ENCODE measurements at regions not wholly inside any gene's neighbourhood (a gene's known extent, or its start where the extent isn't known, plus 50 kb on each side); places are given as distances from the start of the nearest gene placed in this dataset.

DNA sequence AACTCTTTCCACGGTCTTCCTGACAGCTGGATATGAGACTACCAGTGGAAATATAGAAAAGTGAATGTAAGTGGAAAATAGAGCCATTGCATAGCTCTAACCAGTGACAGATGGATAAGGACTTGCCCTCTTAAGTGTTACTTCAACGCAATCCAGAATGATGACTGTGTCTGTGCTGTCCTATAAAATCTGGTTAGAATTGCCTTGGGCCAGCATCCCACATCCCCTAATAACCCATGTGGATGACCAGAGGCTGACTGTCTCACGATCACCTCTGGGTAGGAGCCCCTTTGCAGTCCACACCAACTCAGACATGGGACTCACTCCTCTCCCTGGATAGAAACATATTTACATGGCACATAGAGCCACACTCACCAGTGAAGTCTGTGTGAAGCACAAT, 186.6 kb downstream of the C1D start:
- TF ChIP-seq CTCF (IDR thresholded peaks at IDR 0.05; ENCODE audit: low read depth, low read length, missing input control) (no peak), YY1 (IDR thresholded peaks at IDR 0.05) (no peak)
